Activated T-helper 1 cell treated with anti-CD3 and anti-CD28 coated beads, Interleukin-12 subunit alpha, Interleukin-12 subunit beta, Interleukin-2, Interleukin-4 antibody, amounts not matched to agents 30 ng/mL and 10 ng/mL and 1 ng/mL, durations not matched to agents 14 hours and 24 hours and 36 hours (primary cell): ENCODE measurements at regions not wholly inside any gene's neighbourhood (a gene's known extent, or its start where the extent isn't known, plus 50 kb on each side); places are given as distances from the start of the nearest gene placed in this dataset.

Source experiments
- DNase-seq: peaks from one replicate; pipeline ENCODE4 v3.0.0; 2021; ENCODE audit warnings: low spot score
- H3K27ac Mint-ChIP-seq: one replicate; pipeline ENCODE4 v1.8.0; 2021; ENCODE audit warnings: mild to moderate bottlenecking, mixed read lengths
- H3K27me3 Mint-ChIP-seq: one replicate; pipeline ENCODE4 v1.8.0; 2022; ENCODE audit warnings: mild to moderate bottlenecking, moderate library complexity, mixed read lengths; ENCODE audit not compliant: insufficient read depth
- H3K36me3 Mint-ChIP-seq: one replicate; pipeline ENCODE4 v1.8.0; 2021; ENCODE audit warnings: low read depth, mixed read lengths
- H3K4me1 Mint-ChIP-seq: one replicate; pipeline ENCODE4 v1.8.0; 2021; ENCODE audit warnings: low read depth, mixed read lengths
- H3K4me3 Mint-ChIP-seq: one replicate; pipeline ENCODE4 v1.8.0; 2021; ENCODE audit warnings: mild to moderate bottlenecking, moderate library complexity, mixed read lengths
- H3K9me3 Mint-ChIP-seq: one replicate; pipeline ENCODE4 v1.8.0; 2021; ENCODE audit warnings: mixed read lengths
- intact Hi-C: fragments of 100-400 bp; cut with micrococcal nuclease; formaldehyde crosslinking; loops from one replicate; pipeline ENCODE4 v1.15.1; 2024

GRCh38 chr10:113219446-113219845 is 269.4 kb downstream of the TCF7L2 start:
- Mint-ChIP-seq H3K27ac (no peak overlapping the region), H3K36me3 (no peaks in the 10 kb centered on the region), H3K4me3 (no peak overlapping the region), H3K4me1 (no peaks in the 10 kb centered on the region), H3K27me3 (peaks cover 6% of the 10 kb centered on the region), H3K9me3 (no peaks in the 10 kb centered on the region)
- intact Hi-C loops = no loop called here
- DNase-seq = no peak

- no peak for DNase-seq
- H3K27me3 Mint-ChIP-seq = peaks cover 12% of the 10 kb centered on the region
- intact Hi-C loops = no loop called here
- no peak overlapping the region for H3K4me3 Mint-ChIP-seq
- H3K9me3 Mint-ChIP-seq = no peaks in the 10 kb centered on the region
- H3K27ac Mint-ChIP-seq = no peak overlapping the region
- H3K36me3 Mint-ChIP-seq = no peaks in the 10 kb centered on the region
- H3K4me1 Mint-ChIP-seq = no peaks in the 10 kb centered on the region
Observed at GRCh38 chr10:113221756-113222168, 271.7 kb downstream of the TCF7L2 start.

- DNase-seq = no peak
- intact Hi-C loops = no loop called here
- H3K27me3 Mint-ChIP-seq = peaks cover 13% of the 10 kb centered on the region
- H3K4me1 Mint-ChIP-seq = no peaks in the 10 kb centered on the region
- no peak overlapping the region for H3K27ac Mint-ChIP-seq
- H3K36me3 Mint-ChIP-seq = no peaks in the 10 kb centered on the region
- H3K4me3 Mint-ChIP-seq = no peak overlapping the region
- H3K9me3 Mint-ChIP-seq = no peaks in the 10 kb centered on the region
Observed at GRCh38 chr10:113222207-113222606, 272.2 kb downstream of the TCF7L2 start.

GRCh38 chr10:113225364-113225763 is 275.3 kb downstream of the TCF7L2 start:
- Mint-ChIP-seq H3K4me1 (no peaks in the 10 kb centered on the region), H3K27ac (no peak overlapping the region), H3K4me3 (no peak overlapping the region), H3K36me3 (no peaks in the 10 kb centered on the region), H3K27me3 (peaks cover 13% of the 10 kb centered on the region), H3K9me3 (no peaks in the 10 kb centered on the region)
- no peak for DNase-seq
- intact Hi-C loops = no loop called here

- Mint-ChIP-seq H3K27ac (no peak overlapping the region), H3K27me3 (peaks cover 13% of the 10 kb centered on the region), H3K4me3 (no peak overlapping the region), H3K4me1 (no peaks in the 10 kb centered on the region), H3K9me3 (no peaks in the 10 kb centered on the region), H3K36me3 (no peaks in the 10 kb centered on the region)
- intact Hi-C loops = no loop called here
- no peak for DNase-seq
Observed at GRCh38 chr10:113225903-113226302, 275.9 kb downstream of the TCF7L2 start.

GRCh38 chr10:113226399-113226798 is 276.4 kb downstream of the TCF7L2 start:
- Mint-ChIP-seq H3K27me3 (peaks cover 13% of the 10 kb centered on the region), H3K4me1 (no peaks in the 10 kb centered on the region)
- DNase-seq = no peak

GRCh38 chr10:113226831-113227445 is 276.9 kb downstream of the TCF7L2 start:
- Mint-ChIP-seq H3K4me1 (no peaks in the 10 kb centered on the region), H3K27ac (no peak overlapping the region), H3K36me3 (no peaks in the 10 kb centered on the region), H3K4me3 (no peak overlapping the region), H3K27me3 (peaks cover 13% of the 10 kb centered on the region), H3K9me3 (no peaks in the 10 kb centered on the region)
- DNase-seq = no peak
- intact Hi-C loops = no loop called here

More at GRCh38 chr10:113226399-113226798, 276.4 kb downstream of the TCF7L2 start:
- no peak overlapping the region for H3K27ac Mint-ChIP-seq
- no peaks in the 10 kb centered on the region for H3K9me3 Mint-ChIP-seq
- no peak overlapping the region for H3K4me3 Mint-ChIP-seq
- intact Hi-C loops = no loop called here
- H3K36me3 Mint-ChIP-seq = no peaks in the 10 kb centered on the region

- no peaks in the 10 kb centered on the region for H3K4me1 Mint-ChIP-seq
- no peaks in the 10 kb centered on the region for H3K36me3 Mint-ChIP-seq
- H3K27ac Mint-ChIP-seq = no peak overlapping the region
- intact Hi-C loops = no loop called here
- H3K9me3 Mint-ChIP-seq = no peaks in the 10 kb centered on the region
- peaks cover 8% of the 10 kb centered on the region for H3K27me3 Mint-ChIP-seq
- no peak for DNase-seq
- no peak overlapping the region for H3K4me3 Mint-ChIP-seq
Observed at GRCh38 chr10:113228530-113228929, 278.5 kb downstream of the TCF7L2 start.

GRCh38 chr10:113230011-113230610 is 280.1 kb downstream of the TCF7L2 start:
- peaks cover 9% of the 10 kb centered on the region for H3K27me3 Mint-ChIP-seq
- H3K4me1 Mint-ChIP-seq = no peaks in the 10 kb centered on the region
- H3K9me3 Mint-ChIP-seq = no peaks in the 10 kb centered on the region
- H3K36me3 Mint-ChIP-seq = no peaks in the 10 kb centered on the region
- intact Hi-C loops = no loop called here
- no peak for DNase-seq
- H3K27ac Mint-ChIP-seq = no peak overlapping the region
- H3K4me3 Mint-ChIP-seq = no peak overlapping the region

GRCh38 chr10:113232928-113233511 is 283.0 kb downstream of the TCF7L2 start:
- intact Hi-C loops = no loop called here
- H3K27ac Mint-ChIP-seq = no peak overlapping the region
- peaks cover 4% of the 10 kb centered on the region for H3K27me3 Mint-ChIP-seq
- DNase-seq = no peak
- H3K9me3 Mint-ChIP-seq = no peaks in the 10 kb centered on the region
- H3K4me3 Mint-ChIP-seq = no peak overlapping the region
- no peaks in the 10 kb centered on the region for H3K4me1 Mint-ChIP-seq
- H3K36me3 Mint-ChIP-seq = no peaks in the 10 kb centered on the region

GRCh38 chr10:113234481-113234880 is 284.4 kb downstream of the TCF7L2 start:
- Mint-ChIP-seq H3K4me3 (no peak overlapping the region), H3K4me1 (no peaks in the 10 kb centered on the region), H3K36me3 (no peaks in the 10 kb centered on the region), H3K27me3 (peaks cover 4% of the 10 kb centered on the region), H3K9me3 (no peaks in the 10 kb centered on the region), H3K27ac (no peak overlapping the region)
- intact Hi-C loops = no loop called here
- no peak for DNase-seq

- Mint-ChIP-seq H3K4me3 (no peak overlapping the region), H3K36me3 (no peaks in the 10 kb centered on the region), H3K4me1 (no peaks in the 10 kb centered on the region), H3K27me3 (peaks cover 4% of the 10 kb centered on the region), H3K27ac (no peak overlapping the region), H3K9me3 (no peaks in the 10 kb centered on the region)
- DNase-seq = no peak
- intact Hi-C loops = no loop called here
Observed at GRCh38 chr10:113235508-113235907, 285.5 kb downstream of the TCF7L2 start.

GRCh38 chr10:113236998-113237397 is 287.0 kb downstream of the TCF7L2 start:
- no peak for DNase-seq
- Mint-ChIP-seq H3K36me3 (no peaks in the 10 kb centered on the region), H3K4me1 (no peaks in the 10 kb centered on the region), H3K27ac (no peak overlapping the region), H3K4me3 (no peak overlapping the region), H3K27me3 (peaks cover 4% of the 10 kb centered on the region), H3K9me3 (no peaks in the 10 kb centered on the region)
- intact Hi-C loops = no loop called here
